HEK293T (cell line): ENCODE measurements at regions not wholly inside any gene's neighbourhood (a gene's known extent, or its start where the extent isn't known, plus 50 kb on each side); places are given as distances from the start of the nearest gene placed in this dataset.

Experiments used
- CTCF ChIA-PET: fragments of 350-600 bp; formaldehyde crosslinking; extraction: SDS; loops from one replicate; lab custom pipeline; 2021; ENCODE audit warnings: antibody characterized with exemption, inconsistent platforms; lab: Yijun Ruan, JAX
- POLR2A ChIA-PET: fragments of 350-600 bp; formaldehyde crosslinking; extraction: SDS; loops from one replicate; lab custom pipeline; 2020; ENCODE audit warnings: antibody characterized with exemption, inconsistent platforms; lab: Yijun Ruan, JAX
- DNase-seq: peaks from one replicate; pipeline ENCODE4 v3.0.0; 2012; ENCODE audit warnings: mixed read lengths; ENCODE audit errors: extremely low spot score
- ARNT ChIP-seq: fragments of 450-650 bp; IDR thresholded peaks from 2 replicates; pipeline ENCODE4 v1.6.1; 2017; ENCODE audit warnings: mild to moderate bottlenecking
- BHLHE40 ChIP-seq: fragments of 450-650 bp; IDR thresholded peaks from 2 replicates; pipeline ENCODE4 v1.6.1; 2016; ENCODE audit warnings: mild to moderate bottlenecking, moderate library complexity, borderline replicate concordance
- CTBP1 ChIP-seq: fragments of 450-650 bp; IDR thresholded peaks from 2 replicates; pipeline ENCODE4 v1.6.1; 2016; ENCODE audit warnings: borderline replicate concordance
- ELF4 ChIP-seq: fragments of 450-650 bp; IDR thresholded peaks from 2 replicates; pipeline ENCODE4 v1.6.1; 2017; ENCODE audit warnings: antibody characterized with exemption
- FOXA1 ChIP-seq: fragments of 450-650 bp; IDR thresholded peaks from 2 replicates; pipeline ENCODE4 v1.6.1; 2016; ENCODE audit warnings: mild to moderate bottlenecking
- FOXK2 ChIP-seq: fragments of 450-650 bp; IDR thresholded peaks from 2 replicates; pipeline ENCODE4 v1.6.1; 2016; ENCODE audit warnings: mild to moderate bottlenecking
- FOXM1 ChIP-seq: fragments of 450-650 bp; IDR thresholded peaks from 2 replicates; pipeline ENCODE4 v1.6.1; 2017; ENCODE audit warnings: mild to moderate bottlenecking, borderline replicate concordance
- HDGF ChIP-seq: fragments of 450-650 bp; IDR thresholded peaks from 2 replicates; pipeline ENCODE4 v1.6.1; 2017; ENCODE audit warnings: antibody characterized with exemption, borderline replicate concordance
- L3MBTL2 ChIP-seq: fragments of 450-650 bp; conservative IDR thresholded peaks from 2 replicates; pipeline ENCODE4 v1.6.1; 2016; ENCODE audit warnings: mild to moderate bottlenecking
- LEF1 ChIP-seq: fragments of 450-650 bp; IDR thresholded peaks from 2 replicates; pipeline ENCODE4 v1.6.1; 2017; ENCODE audit warnings: mild to moderate bottlenecking, borderline replicate concordance
- NFRKB ChIP-seq: fragments of 450-650 bp; IDR thresholded peaks from 2 replicates; pipeline ENCODE4 v1.6.1; 2016; ENCODE audit warnings: mild to moderate bottlenecking, moderate library complexity
- SP1 ChIP-seq: fragments of 450-650 bp; IDR thresholded peaks from 2 replicates; pipeline ENCODE4 v1.6.1; 2017
- SUZ12 ChIP-seq: fragments of 450-650 bp; IDR thresholded peaks from 2 replicates; pipeline ENCODE4 v1.6.1; 2016; ENCODE audit warnings: mild to moderate bottlenecking
- TARDBP ChIP-seq: fragments of 450-650 bp; IDR thresholded peaks from 2 replicates; pipeline ENCODE4 v1.6.1; 2016
- ZNF384 ChIP-seq: fragments of 450-650 bp; IDR thresholded peaks from 2 replicates; pipeline ENCODE4 v1.6.1; 2016
- TF ChIP-seq, protein P1 (sequence below): fragments of 450-650 bp; IDR thresholded peaks from 2 replicates; pipeline ENCODE4 v1.6.1; 2016

DNA sequence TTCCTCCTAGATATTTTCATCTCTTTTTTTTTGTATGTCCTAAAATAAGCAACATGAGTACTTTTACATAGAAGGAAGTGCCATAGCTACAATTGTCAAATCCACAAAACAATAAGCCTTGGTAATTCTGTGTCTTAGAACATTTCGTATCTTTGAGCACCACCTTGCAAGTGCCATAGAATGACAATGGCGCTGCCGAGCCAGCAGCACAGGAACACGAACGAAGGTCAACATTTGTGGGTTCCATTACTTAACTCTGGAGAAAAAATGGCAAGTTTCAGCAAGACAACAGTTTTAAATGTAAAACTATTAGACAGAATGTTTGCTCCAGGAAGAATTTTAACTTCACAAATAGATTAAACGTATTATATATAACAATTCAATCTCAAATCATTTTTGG is 222.1 kb downstream of the CHRM3 start:
- CTCF ChIA-PET, result no interaction called here
- DNase-seq, result no peak
- POLR2A ChIA-PET, result no interaction called here
- TF ChIP-seq ZNF384, result no peak
- no peak for TF ChIP-seq LEF1
- TF ChIP-seq BHLHE40, result no peak
- no peak for TF ChIP-seq FOXM1
- TF ChIP-seq FOXA1, result no peak
- TF ChIP-seq TARDBP, result no peak
- TF ChIP-seq FOXK2, result no peak

DNA sequence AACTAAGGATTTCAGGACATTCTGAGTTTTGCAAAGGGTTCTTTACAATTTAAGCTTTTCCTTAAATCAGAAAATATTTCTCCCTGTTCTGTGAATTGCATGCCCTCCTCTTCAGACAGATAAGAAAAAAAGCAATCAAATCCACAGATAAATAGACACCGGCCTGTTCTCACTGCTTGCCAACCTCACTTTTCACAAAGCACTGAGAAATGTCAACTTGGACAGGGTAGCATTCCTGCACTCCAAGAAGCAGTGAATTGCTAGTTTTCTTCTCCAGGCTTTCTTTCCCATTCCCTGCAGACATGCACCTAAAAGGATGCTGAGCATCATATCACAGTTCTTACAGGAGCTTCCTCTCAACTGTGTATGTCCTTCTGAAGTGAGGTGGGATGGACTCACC is 226.0 kb downstream of the CHRM3 start:
- no peak for TF ChIP-seq FOXK2
- no peak for TF ChIP-seq TARDBP
- no peak for TF ChIP-seq ZNF384
- TF ChIP-seq CTBP1, result no peak
- TF ChIP-seq ARNT, result no peak
- TF ChIP-seq SP1, result no peak
- TF ChIP-seq, protein P1, sequence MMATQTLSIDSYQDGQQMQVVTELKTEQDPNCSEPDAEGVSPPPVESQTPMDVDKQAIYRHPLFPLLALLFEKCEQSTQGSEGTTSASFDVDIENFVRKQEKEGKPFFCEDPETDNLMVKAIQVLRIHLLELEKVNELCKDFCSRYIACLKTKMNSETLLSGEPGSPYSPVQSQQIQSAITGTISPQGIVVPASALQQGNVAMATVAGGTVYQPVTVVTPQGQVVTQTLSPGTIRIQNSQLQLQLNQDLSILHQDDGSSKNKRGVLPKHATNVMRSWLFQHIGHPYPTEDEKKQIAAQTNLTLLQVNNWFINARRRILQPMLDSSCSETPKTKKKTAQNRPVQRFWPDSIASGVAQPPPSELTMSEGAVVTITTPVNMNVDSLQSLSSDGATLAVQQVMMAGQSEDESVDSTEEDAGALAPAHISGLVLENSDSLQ, result no peak
- no peak for TF ChIP-seq NFRKB
- TF ChIP-seq FOXA1, result no peak
- no peak for TF ChIP-seq HDGF
- no peak for TF ChIP-seq ELF4
- ChIA-PET CTCF (interaction anchor here (0.6 kb wide), 1 partner anchor 195 kb away, joined by 3 read pairs; no protein-coding TSS in a partner anchor), POLR2A (no interaction called here)
- no peak for DNase-seq

DNA sequence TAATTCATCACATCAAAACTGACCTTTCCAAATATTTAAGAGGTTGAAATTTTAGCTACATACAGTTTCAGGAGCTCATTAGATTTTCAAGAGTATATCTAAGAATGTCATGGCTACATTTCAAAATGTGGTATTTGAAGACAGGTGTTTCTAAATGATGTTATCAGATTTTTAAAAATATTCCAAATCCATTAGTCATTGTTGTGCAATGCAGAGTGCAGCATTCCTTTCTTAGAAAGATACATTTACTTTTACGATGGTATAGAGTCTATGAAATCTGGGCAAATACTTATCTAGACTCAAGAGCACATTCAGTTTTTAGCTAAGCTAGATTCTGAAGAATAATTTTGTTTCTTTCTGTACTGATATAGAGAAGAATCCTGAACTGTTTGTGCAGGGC is 230.3 kb downstream of the CHRM3 start:
- DNase-seq, result no peak
- ChIA-PET CTCF (no interaction called here), POLR2A (no interaction called here)
- no peak for TF ChIP-seq TARDBP
- TF ChIP-seq LEF1, result no peak
- no peak for TF ChIP-seq CTBP1
- no peak for TF ChIP-seq HDGF
- TF ChIP-seq BHLHE40, result no peak
- TF ChIP-seq NFRKB, result no peak
- TF ChIP-seq ARNT, result no peak
- no peak for TF ChIP-seq ELF4
- TF ChIP-seq ZNF384, result no peak
- no peak for TF ChIP-seq L3MBTL2
- TF ChIP-seq, protein P1, result no peak
- TF ChIP-seq FOXA1, result no peak
- no peak for TF ChIP-seq SUZ12

DNA sequence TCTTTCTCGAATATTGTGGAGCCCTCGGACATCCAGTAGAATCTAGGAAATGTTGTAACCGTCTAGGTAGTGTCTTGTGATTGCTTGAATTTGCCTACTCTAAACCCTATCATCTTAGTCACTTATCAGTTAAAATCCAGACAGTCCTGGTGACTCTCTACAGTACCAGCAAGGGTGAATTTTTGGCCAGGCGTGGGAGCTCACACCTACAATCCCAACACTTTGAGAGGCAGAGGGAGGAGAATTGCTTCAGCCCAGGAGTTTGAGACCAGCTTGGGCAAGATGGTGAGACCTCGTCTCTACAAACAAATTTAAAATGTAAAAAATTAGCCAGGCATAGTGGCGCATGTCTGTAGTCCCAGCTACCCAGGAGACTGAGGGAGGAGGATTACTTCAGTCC is 230.9 kb downstream of the CHRM3 start:
- ChIA-PET POLR2A (no interaction called here), CTCF (no interaction called here)
- DNase-seq, result no peak
- TF ChIP-seq SP1 (no peak), NFRKB (no peak), ARNT (no peak), CTBP1 (no peak), FOXK2 (no peak), L3MBTL2 (no peak), FOXM1 (no peak), LEF1 (no peak), ZNF384 (no peak), BHLHE40 (no peak)
- TF ChIP-seq, protein P1, result no peak

DNA sequence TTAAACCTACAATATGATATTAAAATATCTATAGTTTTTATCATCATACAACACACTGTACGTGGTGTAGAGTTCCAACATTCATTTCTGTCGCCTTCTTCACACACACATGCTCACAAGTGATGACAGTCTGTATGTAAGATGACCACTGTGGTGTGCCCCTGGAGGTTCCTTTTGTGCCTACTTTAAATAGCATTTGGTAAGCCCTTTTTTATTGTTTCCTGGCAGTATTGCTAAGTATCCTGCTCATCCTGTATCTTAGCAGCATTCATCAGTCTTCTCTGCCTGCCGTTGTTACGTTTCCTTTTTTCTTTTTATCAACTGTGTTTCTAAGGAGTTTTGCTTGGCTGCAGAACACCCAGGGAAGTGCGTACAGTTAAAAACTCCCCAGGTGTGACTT is 231.4 kb downstream of the CHRM3 start:
- TF ChIP-seq BHLHE40, result no peak
- TF ChIP-seq NFRKB, result no peak
- no peak for TF ChIP-seq TARDBP
- no peak for TF ChIP-seq FOXA1
- TF ChIP-seq SP1, result no peak
- TF ChIP-seq LEF1, result no peak
- TF ChIP-seq FOXK2, result no peak
- TF ChIP-seq HDGF, result no peak
- TF ChIP-seq FOXM1, result no peak
- TF ChIP-seq, protein P1, result no peak
- no peak for TF ChIP-seq ZNF384
- TF ChIP-seq L3MBTL2, result no peak
- no peak for TF ChIP-seq SUZ12
- no peak for TF ChIP-seq ELF4
- no peak for TF ChIP-seq ARNT
- ChIA-PET CTCF (no interaction called here), POLR2A (no interaction called here)
- DNase-seq, result no peak

DNA sequence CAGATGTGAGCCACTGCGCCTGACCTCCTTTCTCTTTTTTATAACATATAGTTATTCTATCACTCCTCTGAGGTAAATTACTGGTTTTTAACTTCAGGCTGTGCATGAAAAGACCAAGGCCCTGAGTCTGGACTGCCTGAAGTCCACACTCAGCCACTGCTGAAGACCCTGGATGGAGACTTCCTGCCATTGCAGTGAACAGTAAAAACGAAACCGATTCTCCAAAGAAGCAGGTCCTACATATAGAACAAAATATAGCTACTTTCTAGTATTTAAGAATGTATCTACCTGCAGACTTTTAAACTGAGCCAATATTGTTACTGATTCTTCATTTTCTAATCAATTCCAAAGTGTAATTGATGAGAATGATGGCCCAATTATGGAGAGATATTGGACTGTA is 232.8 kb downstream of the CHRM3 start:
- CTCF ChIA-PET, result no interaction called here
- no peak for DNase-seq
- POLR2A ChIA-PET, result no interaction called here
- TF ChIP-seq, protein P1, result no peak
- TF ChIP-seq ZNF384 (no peak), FOXK2 (no peak), SP1 (no peak), FOXM1 (no peak), L3MBTL2 (no peak), ELF4 (no peak), BHLHE40 (no peak), SUZ12 (no peak), ARNT (no peak), LEF1 (no peak), NFRKB (no peak), CTBP1 (no peak)
